ENCODE measurements at regions not wholly inside any gene's neighbourhood (a gene's known extent, or its start where the extent isn't known, plus 50 kb on each side); places are given as distances from the start of the nearest gene placed in this dataset.

- TF ChIP-seq MXI1 (IDR thresholded peaks at IDR 0.05; ENCODE audit: borderline replicate concordance, low read depth, low read length) (no peak), RFX5 (IDR thresholded peaks at IDR 0.05; ENCODE audit: low read depth, low read length) (no peak), RAD21 (IDR thresholded peaks at IDR 0.05; ENCODE audit: low read length) (no peak), MAFK (IDR thresholded peaks at IDR 0.05; ENCODE audit: low read depth, low read length) (no peak), ELK1 (IDR thresholded peaks at IDR 0.05; ENCODE audit: borderline replicate concordance, low read depth, low read length) (no peak), POLR2A (IDR thresholded peaks at IDR 0.05; ENCODE audit: low read depth, low read length) (no peak), SMC3 (IDR thresholded peaks at IDR 0.05; ENCODE audit: low read depth, low read length) (no peak), RCOR1 (IDR thresholded peaks at IDR 0.05; ENCODE audit: insufficient replicate concordance, low read length) (no peak), FOS (IDR thresholded peaks at IDR 0.05; ENCODE audit: low read depth, low read length) (no peak)
- TF ChIP-seq, protein P1, sequence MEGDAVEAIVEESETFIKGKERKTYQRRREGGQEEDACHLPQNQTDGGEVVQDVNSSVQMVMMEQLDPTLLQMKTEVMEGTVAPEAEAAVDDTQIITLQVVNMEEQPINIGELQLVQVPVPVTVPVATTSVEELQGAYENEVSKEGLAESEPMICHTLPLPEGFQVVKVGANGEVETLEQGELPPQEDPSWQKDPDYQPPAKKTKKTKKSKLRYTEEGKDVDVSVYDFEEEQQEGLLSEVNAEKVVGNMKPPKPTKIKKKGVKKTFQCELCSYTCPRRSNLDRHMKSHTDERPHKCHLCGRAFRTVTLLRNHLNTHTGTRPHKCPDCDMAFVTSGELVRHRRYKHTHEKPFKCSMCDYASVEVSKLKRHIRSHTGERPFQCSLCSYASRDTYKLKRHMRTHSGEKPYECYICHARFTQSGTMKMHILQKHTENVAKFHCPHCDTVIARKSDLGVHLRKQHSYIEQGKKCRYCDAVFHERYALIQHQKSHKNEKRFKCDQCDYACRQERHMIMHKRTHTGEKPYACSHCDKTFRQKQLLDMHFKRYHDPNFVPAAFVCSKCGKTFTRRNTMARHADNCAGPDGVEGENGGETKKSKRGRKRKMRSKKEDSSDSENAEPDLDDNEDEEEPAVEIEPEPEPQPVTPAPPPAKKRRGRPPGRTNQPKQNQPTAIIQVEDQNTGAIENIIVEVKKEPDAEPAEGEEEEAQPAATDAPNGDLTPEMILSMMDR (conservative IDR thresholded peaks at IDR 0.05; ENCODE audit: low read depth, low read length), result no peak
- TF ChIP-seq, protein P2, sequence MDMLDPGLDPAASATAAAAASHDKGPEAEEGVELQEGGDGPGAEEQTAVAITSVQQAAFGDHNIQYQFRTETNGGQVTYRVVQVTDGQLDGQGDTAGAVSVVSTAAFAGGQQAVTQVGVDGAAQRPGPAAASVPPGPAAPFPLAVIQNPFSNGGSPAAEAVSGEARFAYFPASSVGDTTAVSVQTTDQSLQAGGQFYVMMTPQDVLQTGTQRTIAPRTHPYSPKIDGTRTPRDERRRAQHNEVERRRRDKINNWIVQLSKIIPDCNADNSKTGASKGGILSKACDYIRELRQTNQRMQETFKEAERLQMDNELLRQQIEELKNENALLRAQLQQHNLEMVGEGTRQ (IDR thresholded peaks at IDR 0.05; ENCODE audit: low read depth, low read length), result no peak
Observed at GRCh38 chr20:58570204-58570859, 55.1 kb upstream of the APCDD1L start.

Measured in IMR-90 (cell line).